Fibroblast of skin of left quadriceps (primary cell): ENCODE measurements at regions not wholly inside any gene's neighbourhood (a gene's known extent, or its start where the extent isn't known, plus 50 kb on each side); places are given as distances from the start of the nearest gene placed in this dataset.

ENCODE experiments used
- DNase-seq, 2 experiments: peaks; one replicate each; pipeline ENCODE4 v3.0.0-alpha.2; 2013; ENCODE audit warnings: low read depth in 2 of 2

DNA sequence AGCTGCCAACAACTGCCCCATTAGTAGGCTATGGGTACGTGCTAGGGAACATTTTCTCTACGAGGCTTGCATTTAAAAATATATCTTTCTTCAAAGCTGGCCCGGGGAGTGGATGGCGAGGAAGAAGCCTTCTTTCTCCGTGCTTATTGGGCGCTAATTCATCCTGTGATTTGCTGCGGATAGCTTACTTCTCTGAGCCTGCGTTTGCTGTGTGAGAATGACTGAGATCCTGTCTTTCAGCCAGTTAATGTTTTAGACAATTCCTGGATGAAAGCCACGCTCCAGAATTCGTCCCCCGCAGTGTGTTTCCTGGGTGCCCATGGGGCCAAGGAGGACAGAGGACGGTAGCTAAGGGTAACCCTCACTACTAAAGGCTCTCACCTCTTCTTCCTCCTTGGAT lies 57.8 kb upstream of the TARBP1 start:
- DNase-seq = no peak

- no peak for DNase-seq
Measured at GRCh38 chr1:234535763-234536515, 57.0 kb upstream of the TARBP1 start.

DNA sequence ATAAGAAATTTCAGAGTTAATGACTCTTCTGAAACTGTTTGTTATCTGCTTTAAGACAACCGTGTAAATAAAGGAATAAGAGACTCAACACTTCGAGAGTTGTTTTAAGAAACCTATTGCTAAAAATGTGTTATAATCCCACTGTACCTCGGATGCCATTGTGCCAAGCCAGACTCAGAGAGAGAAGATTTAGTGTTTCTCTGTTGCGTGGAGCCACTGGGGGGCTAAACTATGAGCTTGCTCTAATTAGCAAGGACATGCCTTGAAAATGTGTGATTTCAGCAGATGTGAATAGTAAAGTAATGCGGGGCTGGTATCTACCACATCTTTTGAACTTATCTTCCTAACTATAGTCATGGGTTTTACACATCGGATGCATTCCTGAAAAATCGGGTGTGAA lies 56.2 kb upstream of the TARBP1 start:
- no peak for DNase-seq

DNA sequence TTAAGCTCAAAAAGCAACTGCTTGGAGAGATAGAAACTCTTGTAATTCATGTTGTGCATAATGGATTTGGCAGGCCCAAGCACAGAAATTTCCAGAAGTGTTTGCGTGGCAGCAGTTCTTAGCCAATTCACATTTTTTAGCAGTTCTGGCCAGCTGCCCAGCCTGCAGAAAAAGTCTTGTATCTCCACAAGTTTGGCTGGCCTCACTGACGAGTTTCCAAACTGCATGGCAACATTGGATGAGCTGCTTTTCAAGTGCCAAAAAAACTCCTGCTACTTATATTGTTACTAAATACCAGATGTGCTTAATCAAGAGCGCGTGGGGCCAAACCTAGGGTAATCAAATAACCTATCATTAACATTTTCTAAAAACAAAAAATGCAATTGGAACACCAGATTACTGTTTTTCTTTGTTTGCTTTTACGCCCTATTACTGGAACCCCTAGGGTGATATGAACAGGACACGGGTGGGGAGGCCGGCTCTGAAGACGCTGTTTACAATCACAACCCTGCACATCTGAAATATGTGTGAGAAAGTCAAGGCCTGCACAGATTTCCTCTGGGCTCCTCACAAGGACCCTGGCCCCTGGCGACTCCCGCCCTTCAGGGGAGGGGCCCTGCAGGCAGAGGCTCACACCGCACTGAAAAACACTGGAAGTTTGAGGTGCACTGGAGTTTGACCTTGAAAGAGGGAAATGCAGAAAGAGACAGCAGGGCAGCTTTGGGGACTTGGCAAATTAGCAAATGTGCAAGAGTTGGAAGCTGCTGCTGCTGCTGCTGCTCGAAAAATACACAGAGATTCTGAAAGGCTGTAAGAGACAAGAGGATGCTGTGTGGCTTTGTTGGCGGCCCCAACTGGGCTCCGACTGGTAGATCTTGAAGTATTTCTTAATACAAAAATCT lies 55.2 kb upstream of the TARBP1 start:
- peak; percentile 100 for DNase-seq

- peak; percentile 91 to 93 for DNase-seq
Measured at GRCh38 chr1:234533034-234533891, 54.3 kb upstream of the TARBP1 start.

- DNase-seq = no peak
Measured at GRCh38 chr1:234532503-234532922, 53.5 kb upstream of the TARBP1 start.

DNA sequence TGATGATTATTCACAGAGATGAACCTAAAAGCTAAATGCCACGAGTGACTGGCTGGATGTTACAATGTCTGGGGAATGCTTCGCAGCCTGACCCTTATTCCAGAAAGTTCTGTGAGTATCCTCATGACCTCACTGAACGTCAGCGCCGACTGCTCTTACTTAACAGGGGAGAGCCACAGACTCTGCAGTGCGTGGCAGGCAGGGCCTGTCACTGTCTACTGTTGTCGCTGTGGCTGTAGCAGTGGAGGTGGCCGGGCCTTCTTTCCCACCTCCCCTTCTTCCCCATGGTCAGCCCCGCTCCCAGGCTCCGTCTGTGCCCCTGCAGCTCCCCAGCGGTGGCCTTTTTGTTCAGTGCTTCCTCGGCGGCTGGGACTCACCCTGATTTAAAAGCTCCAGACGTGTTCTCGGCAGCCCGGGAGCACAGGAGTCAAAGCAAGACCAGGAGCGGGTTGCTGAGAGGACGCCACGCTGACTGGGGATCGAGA lies 52.2 kb upstream of the TARBP1 start:
- no peak for DNase-seq

DNA sequence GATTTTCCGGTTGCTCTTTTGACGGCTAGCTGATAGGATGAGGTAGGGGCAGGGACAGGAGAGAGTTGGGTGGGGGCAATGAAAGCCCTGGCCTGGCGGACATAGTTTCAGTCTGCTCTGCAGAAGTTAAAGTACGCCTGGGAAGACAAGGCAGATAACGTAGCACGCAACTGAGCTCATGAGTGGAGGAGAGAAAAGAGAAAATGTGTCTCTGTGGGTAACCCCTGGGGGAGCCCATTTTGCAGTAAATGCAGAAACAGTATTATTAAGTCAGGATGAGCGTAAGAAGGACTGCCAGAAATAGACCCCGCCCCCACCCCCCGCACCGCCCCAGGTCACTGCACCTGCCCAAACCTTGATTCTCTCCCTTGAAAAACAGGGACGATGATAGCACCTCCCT lies 51.7 kb upstream of the TARBP1 start:
- no peak for DNase-seq

- DNase-seq = no peak
Measured at GRCh38 chr1:234529950-234530237, 50.9 kb upstream of the TARBP1 start.

GRCh38 chr1:234529095-234529949 lies 50.3 kb upstream of the TARBP1 start:
- DNase-seq = no peak
